Astrocyte (in vitro differentiated cells and primary cell): ENCODE measurements at regions not wholly inside any gene's neighbourhood (a gene's known extent, or its start where the extent isn't known, plus 50 kb on each side); places are given as distances from the start of the nearest gene placed in this dataset.
A peak's percentile ranks its signal among the peaks of the same experiment; 100 is the strongest.

ENCODE experiments used
- DNase-seq: peaks from one replicate; pipeline ENCODE4 v3.0.0-alpha.2; 2010; ENCODE audit warnings: low read depth
- FAIRE-seq: peaks from 2 replicates; lab custom pipeline; 2011; peaks lifted over from hg19 to GRCh38; lab: Jason Lieb, UNC
- H2AFZ ChIP-seq: 2 replicates; pipeline ENCODE4 v1.6.0; 2012; ENCODE audit warnings: low read depth, low read length, inconsistent platforms
- H3K27ac ChIP-seq: 2 replicates; pipeline ENCODE4 v1.5.1; 2011; ENCODE audit warnings: low read depth, low read length, inconsistent platforms
- H3K27me3 ChIP-seq: 2 replicates; pipeline ENCODE4 v1.6.0; 2011; ENCODE audit warnings: low read length, inconsistent platforms; ENCODE audit not compliant: insufficient read depth
- H3K36me3 ChIP-seq: 2 replicates; pipeline ENCODE4 v1.5.1; 2011; ENCODE audit warnings: low read length, inconsistent platforms; ENCODE audit not compliant: insufficient read depth
- H3K4me1 ChIP-seq: 2 replicates; pipeline ENCODE4 v1.5.1; 2011; ENCODE audit warnings: low read length, inconsistent platforms; ENCODE audit not compliant: insufficient read depth
- H3K4me2 ChIP-seq: 2 replicates; pipeline ENCODE4 v1.6.0; 2012; ENCODE audit warnings: low read length, inconsistent platforms
- H3K4me3 ChIP-seq: 2 replicates; pipeline ENCODE4 v1.5.1; 2011; ENCODE audit warnings: low read depth, mild to moderate bottlenecking, low read length, inconsistent platforms; ENCODE audit not compliant: insufficient read depth
- H3K79me2 ChIP-seq: 2 replicates; pipeline ENCODE4 v1.6.0; 2012; ENCODE audit warnings: mild to moderate bottlenecking, low read length, inconsistent platforms; ENCODE audit not compliant: insufficient read depth
- H3K9ac ChIP-seq: 2 replicates; pipeline ENCODE4 v1.6.0; 2012; ENCODE audit warnings: mild to moderate bottlenecking, low read length, inconsistent platforms
- H3K9me3 ChIP-seq: 2 replicates; pipeline ENCODE4 v1.5.1; 2012; ENCODE audit warnings: low read depth, mild to moderate bottlenecking, low read length, inconsistent platforms; ENCODE audit not compliant: insufficient read depth
- H4K20me1 ChIP-seq: 2 replicates; pipeline ENCODE4 v1.6.0; 2012; ENCODE audit warnings: low read length, inconsistent platforms; ENCODE audit not compliant: insufficient read depth
- H3K27ac Mint-ChIP-seq: one replicate; pipeline ENCODE4 v1.8.0; 2021; ENCODE audit warnings: mild to moderate bottlenecking, mixed read lengths; ENCODE audit not compliant: unreplicated experiment
- H3K27me3 Mint-ChIP-seq: one replicate; pipeline ENCODE4 v1.8.0; 2021; ENCODE audit warnings: low read depth, mixed read lengths; ENCODE audit not compliant: unreplicated experiment
- H3K36me3 Mint-ChIP-seq: one replicate; pipeline ENCODE4 v1.8.0; 2021; ENCODE audit warnings: low read depth, mixed read lengths; ENCODE audit not compliant: unreplicated experiment
- H3K4me1 Mint-ChIP-seq: one replicate; pipeline ENCODE4 v1.8.0; 2021; ENCODE audit warnings: low read depth, mixed read lengths; ENCODE audit not compliant: unreplicated experiment
- H3K4me3 Mint-ChIP-seq: one replicate; pipeline ENCODE4 v1.8.0; 2021; ENCODE audit warnings: mild to moderate bottlenecking, moderate library complexity, mixed read lengths; ENCODE audit not compliant: unreplicated experiment
- H3K9me3 Mint-ChIP-seq: one replicate; pipeline ENCODE4 v1.8.0; 2021; ENCODE audit warnings: mild to moderate bottlenecking, mixed read lengths; ENCODE audit not compliant: unreplicated experiment
- EZH2 ChIP-seq: IDR thresholded peaks from 2 replicates; pipeline ENCODE4 v1.6.1; 2012; ENCODE audit warnings: mild to moderate bottlenecking, low read length, inconsistent platforms; ENCODE audit not compliant: insufficient read depth
- TF ChIP-seq, protein P1 (sequence below): IDR thresholded peaks from 2 replicates; pipeline ENCODE4 v1.5.1; 2011; ENCODE audit warnings: low read depth, mild to moderate bottlenecking, inconsistent platforms, low read length, moderate library complexity; ENCODE audit not compliant: insufficient read depth

DNA sequence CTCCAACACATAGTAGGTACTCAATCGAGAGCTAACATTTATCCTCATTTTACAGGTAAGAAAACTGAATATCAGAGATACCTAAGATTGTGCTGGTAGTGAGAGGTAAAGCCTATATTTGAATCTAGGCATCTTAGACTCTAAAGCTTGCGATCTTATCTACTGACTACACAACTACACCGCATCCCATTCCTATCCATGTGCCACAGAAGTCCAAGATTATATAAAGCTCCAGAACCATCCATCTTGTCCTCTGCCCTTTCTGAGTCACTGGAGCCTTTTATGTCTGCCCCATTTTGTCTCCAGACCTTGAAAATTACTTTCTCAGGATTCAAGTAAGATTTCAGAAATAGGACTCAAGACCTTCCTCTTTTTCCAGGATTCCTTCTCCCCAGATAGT is 84.4 kb downstream of the OR5AK2 start:
- H3K27me3 ChIP-seq = no peaks in the 10 kb centered on the region
- TF ChIP-seq EZH2 = no peak
- TF ChIP-seq, protein P1, sequence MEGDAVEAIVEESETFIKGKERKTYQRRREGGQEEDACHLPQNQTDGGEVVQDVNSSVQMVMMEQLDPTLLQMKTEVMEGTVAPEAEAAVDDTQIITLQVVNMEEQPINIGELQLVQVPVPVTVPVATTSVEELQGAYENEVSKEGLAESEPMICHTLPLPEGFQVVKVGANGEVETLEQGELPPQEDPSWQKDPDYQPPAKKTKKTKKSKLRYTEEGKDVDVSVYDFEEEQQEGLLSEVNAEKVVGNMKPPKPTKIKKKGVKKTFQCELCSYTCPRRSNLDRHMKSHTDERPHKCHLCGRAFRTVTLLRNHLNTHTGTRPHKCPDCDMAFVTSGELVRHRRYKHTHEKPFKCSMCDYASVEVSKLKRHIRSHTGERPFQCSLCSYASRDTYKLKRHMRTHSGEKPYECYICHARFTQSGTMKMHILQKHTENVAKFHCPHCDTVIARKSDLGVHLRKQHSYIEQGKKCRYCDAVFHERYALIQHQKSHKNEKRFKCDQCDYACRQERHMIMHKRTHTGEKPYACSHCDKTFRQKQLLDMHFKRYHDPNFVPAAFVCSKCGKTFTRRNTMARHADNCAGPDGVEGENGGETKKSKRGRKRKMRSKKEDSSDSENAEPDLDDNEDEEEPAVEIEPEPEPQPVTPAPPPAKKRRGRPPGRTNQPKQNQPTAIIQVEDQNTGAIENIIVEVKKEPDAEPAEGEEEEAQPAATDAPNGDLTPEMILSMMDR = no peak
- no peaks in the 10 kb centered on the region for H3K9me3 ChIP-seq
- DNase-seq = peak; percentile 72
- FAIRE-seq = no peak
- Mint-ChIP-seq H3K27me3 (no peaks in the 10 kb centered on the region), H3K4me3 (no peak overlapping the region), H3K36me3 (no peaks in the 10 kb centered on the region), H3K4me1 (peaks cover 24% of the 10 kb centered on the region), H3K27ac (peak overlapping the region; percentile 91), H3K9me3 (no peaks in the 10 kb centered on the region)
- peaks cover 20% of the 10 kb centered on the region for H3K4me1 ChIP-seq
- no peaks in the 10 kb centered on the region for H3K36me3 ChIP-seq
- H3K4me2 ChIP-seq = peak overlapping the region; percentile 26
- no peaks in the 10 kb centered on the region for H4K20me1 ChIP-seq
- no peak overlapping the region for H3K4me3 ChIP-seq
- peak overlapping the region; percentile 67 for H3K27ac ChIP-seq
- no peaks in the 10 kb centered on the region for H3K79me2 ChIP-seq
- no peak overlapping the region for H2AFZ ChIP-seq
- peak overlapping the region; percentile 24 for H3K9ac ChIP-seq

DNA sequence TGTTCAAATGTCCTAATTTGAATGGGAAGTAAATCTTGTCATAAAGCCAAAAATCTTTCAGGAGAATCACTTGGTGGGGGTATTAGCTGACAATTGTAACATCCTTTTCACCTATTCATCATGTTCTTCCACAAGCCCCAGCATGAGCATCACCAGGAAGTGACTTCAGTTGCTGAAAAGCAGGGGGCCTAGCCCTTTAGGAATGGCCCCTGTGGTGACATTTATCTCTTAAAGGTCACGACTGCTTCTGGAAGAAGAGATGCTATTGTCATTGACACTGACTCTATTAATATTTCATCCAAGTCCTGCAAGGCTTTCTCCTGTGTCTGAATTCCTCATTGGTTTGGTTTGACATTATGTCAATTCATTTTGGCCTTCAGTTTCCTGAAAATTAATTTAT is 92.6 kb downstream of the OR5AK2 start:
- Histone ChIP-seq H3K9ac (no peak overlapping the region), H3K27me3 (no peaks in the 10 kb centered on the region), H3K9me3 (no peaks in the 10 kb centered on the region), H4K20me1 (no peaks in the 10 kb centered on the region), H3K4me1 (no peaks in the 10 kb centered on the region), H2AFZ (no peak overlapping the region), H3K36me3 (no peaks in the 10 kb centered on the region), H3K79me2 (no peaks in the 10 kb centered on the region), H3K4me2 (no peak overlapping the region), H3K4me3 (no peak overlapping the region), H3K27ac (no peak overlapping the region)
- H3K27ac Mint-ChIP-seq = no peak overlapping the region
- no peak overlapping the region for H3K4me3 Mint-ChIP-seq
- DNase-seq (no peak), FAIRE-seq (no peak)
- H3K4me1 Mint-ChIP-seq = peaks cover 1% of the 10 kb centered on the region
- TF ChIP-seq, protein P1 = no peak
- TF ChIP-seq EZH2 = no peak
- peaks cover 3% of the 10 kb centered on the region for H3K9me3 Mint-ChIP-seq
- H3K36me3 Mint-ChIP-seq = no peaks in the 10 kb centered on the region
- no peaks in the 10 kb centered on the region for H3K27me3 Mint-ChIP-seq

DNA sequence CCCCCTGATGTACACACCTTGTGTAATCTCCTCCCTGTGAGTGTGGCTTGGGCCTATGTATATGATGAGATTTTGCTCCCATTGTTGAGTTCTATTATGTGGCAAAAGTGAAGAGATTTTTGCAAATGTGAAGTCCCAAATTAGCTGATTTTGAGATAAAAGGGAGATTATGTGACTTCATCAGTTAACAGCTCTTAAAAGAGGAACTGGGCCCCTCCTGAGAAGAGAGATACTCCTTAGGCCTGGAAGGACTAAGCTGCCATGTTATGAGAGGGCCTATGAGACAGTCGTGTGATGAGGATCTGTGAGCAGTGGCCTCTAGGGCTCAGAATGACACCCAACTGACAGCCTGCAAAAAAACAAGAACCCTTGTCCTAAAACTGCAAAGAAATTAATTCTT is 93.4 kb downstream of the OR5AK2 start:
- Mint-ChIP-seq H3K27ac (no peak overlapping the region), H3K4me3 (no peak overlapping the region), H3K27me3 (no peaks in the 10 kb centered on the region), H3K36me3 (no peaks in the 10 kb centered on the region), H3K4me1 (peaks cover 1% of the 10 kb centered on the region), H3K9me3 (peaks cover 3% of the 10 kb centered on the region)
- Histone ChIP-seq H3K36me3 (no peaks in the 10 kb centered on the region), H3K27ac (no peak overlapping the region), H3K9me3 (no peaks in the 10 kb centered on the region), H3K79me2 (no peaks in the 10 kb centered on the region), H3K27me3 (no peaks in the 10 kb centered on the region), H3K4me2 (no peak overlapping the region), H3K9ac (no peak overlapping the region), H4K20me1 (no peaks in the 10 kb centered on the region), H3K4me3 (no peak overlapping the region), H2AFZ (no peak overlapping the region), H3K4me1 (no peaks in the 10 kb centered on the region)
- FAIRE-seq (no peak), DNase-seq (no peak)
- TF ChIP-seq, protein P1 = no peak
- TF ChIP-seq EZH2 = no peak
